Adrenal gland (tissue), 9 donors: ENCODE measurements at regions not wholly inside any gene's neighbourhood (a gene's known extent, or its start where the extent isn't known, plus 50 kb on each side); places are given as distances from the start of the nearest gene placed in this dataset.

Experiments
- DNase-seq, 7 donors: peaks; one replicate each; pipeline ENCODE4 v3.0.0-alpha.2; 2019 to 2020
- H3K27ac ChIP-seq, 5 donors: fragments of 200-600 bp; sonication (generic) in 4 of 5; 1 replicate in 3 of 5; 2 replicates in 2 of 5; pipeline versions ENCODE4 v1.5.1 to v1.8.0; 2016 to 2020; ENCODE audit warnings: mild to moderate bottlenecking in 1 of 5
- H3K27me3 ChIP-seq: fragments of 200-600 bp; 2 replicates; pipeline ENCODE4 v1.8.0; 2021
- H3K36me3 ChIP-seq, 2 donors: fragments of 200-600 bp; replicated peaks in 1 of 2; 1 replicate in 1 of 2; 2 replicates in 1 of 2; pipeline versions ENCODE4 v1.5.1 to v1.8.0; 2018 to 2022
- H3K4me1 ChIP-seq, 2 donors: fragments of 200-600 bp; replicated peaks in 1 of 2; 1 replicate in 1 of 2; 2 replicates in 1 of 2; pipeline versions ENCODE4 v1.5.1 to v1.8.0; 2018 to 2021
- H3K4me3 ChIP-seq, 4 donors: fragments of 200-600 bp; sonication (generic) in 3 of 4; one replicate each; pipeline ENCODE4 v1.5.1; 2016 to 2018
- H3K9me3 ChIP-seq, 3 donors: fragments of 200-600 bp; sonication (generic) in 1 of 3; replicated peaks in 1 of 3; 1 replicate in 2 of 3; 2 replicates in 1 of 3; pipeline versions ENCODE4 v1.5.1 to v1.8.0; 2016 to 2021
- POLR2A ChIP-seq, 2 donors: fragments of 450-650 bp; IDR thresholded peaks; one replicate each; pipeline ENCODE4 v1.6.1; 2017; ENCODE audit warnings: antibody characterized with exemption in 2 of 2, mild to moderate bottlenecking in 2 of 2, moderate library complexity in 1 of 2
- WGBS, 4 donors: extraction: QIAGEN DNeasy Blood & Tissue Kit in 2 of 4; methylation state at CpG; one replicate each; pipeline versions ENCODE4 v1.1.5 to v1.1.7; 2013 to 2017; 5-methylcytosine and 5-hydroxymethylcytosine counted together
- intact Hi-C, 2 donors: fragments of 100-400 bp; cut with DNase I; formaldehyde crosslinking; loops; one replicate each; pipeline versions ENCODE4 v1.14.1 to v1.15.0; 2022 to 2023
- TF ChIP-seq, protein P1 (sequence below), 6 experiments: fragments of 450-650 bp in 4 of 6; fragments of 200-600 bp in 2 of 6; sonication (generic) in 1 of 6; IDR thresholded peaks; 1 replicate in 5 of 6; 2 replicates in 1 of 6; pipeline versions ENCODE4 v1.5.1 to v1.8.0; 2016 to 2021; ENCODE audit warnings: antibody characterized with exemption in 6 of 6, mild to moderate bottlenecking in 2 of 6, moderate library complexity in 1 of 6
- donor health status: healthy with polysubstance abuse.
- donor health status: Bipolar disorder and iron deficiency.
- donor health status: DM: yes; HTN: yes; CAD: no.
- donor health status: DM: no; HTN: no; CAD: no.
- donor health status: DM: no; HTN: no; CAD: no.

DNA sequence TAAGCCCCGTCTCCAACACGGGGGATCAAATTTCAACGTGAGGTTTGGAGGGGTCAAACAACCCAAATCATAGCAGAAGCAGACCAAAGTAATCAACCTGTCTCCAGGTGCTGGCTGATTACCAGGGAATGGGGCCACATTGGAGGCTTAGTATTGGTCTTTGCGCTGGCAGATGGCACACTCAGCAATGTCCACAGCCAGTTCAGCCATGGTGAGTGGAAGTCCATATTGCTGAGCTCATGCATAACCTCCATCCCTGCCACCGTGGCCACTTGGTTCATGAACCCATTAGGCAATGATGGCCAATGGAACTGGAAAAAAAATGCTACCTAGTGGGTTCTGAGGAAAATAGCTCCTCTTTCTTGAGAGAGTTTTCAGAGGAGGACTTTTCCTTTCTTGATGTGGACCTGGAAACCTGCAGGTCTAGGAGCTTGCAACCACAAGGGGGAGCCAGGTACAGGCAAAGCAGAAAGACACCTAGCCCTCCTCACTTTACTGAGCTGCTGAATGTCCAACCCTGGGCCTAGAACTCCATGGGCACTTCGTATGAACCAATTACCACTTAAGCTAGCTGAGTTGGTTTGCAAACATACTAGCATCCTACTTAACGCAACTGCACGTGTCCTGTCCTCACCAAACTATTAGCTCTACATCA is 128.0 kb upstream of the GYPC start:
- no peaks in the 10 kb centered on the region for H3K9me3 ChIP-seq
- peak; percentile 58 to 89 (median 80) for DNase-seq
- H3K4me3 ChIP-seq, result no peak overlapping the region
- no peaks in the 10 kb centered on the region for H3K36me3 ChIP-seq
- no peaks in the 10 kb centered on the region for H3K27me3 ChIP-seq
- H3K27ac ChIP-seq, result no peak overlapping the region
- no peaks in the 10 kb centered on the region for H3K4me1 ChIP-seq
- 66 to 77% (median 69%) methylated on average over 8 of the region's 8 CpGs for WGBS, 4 donors
- TF ChIP-seq, protein P1, sequence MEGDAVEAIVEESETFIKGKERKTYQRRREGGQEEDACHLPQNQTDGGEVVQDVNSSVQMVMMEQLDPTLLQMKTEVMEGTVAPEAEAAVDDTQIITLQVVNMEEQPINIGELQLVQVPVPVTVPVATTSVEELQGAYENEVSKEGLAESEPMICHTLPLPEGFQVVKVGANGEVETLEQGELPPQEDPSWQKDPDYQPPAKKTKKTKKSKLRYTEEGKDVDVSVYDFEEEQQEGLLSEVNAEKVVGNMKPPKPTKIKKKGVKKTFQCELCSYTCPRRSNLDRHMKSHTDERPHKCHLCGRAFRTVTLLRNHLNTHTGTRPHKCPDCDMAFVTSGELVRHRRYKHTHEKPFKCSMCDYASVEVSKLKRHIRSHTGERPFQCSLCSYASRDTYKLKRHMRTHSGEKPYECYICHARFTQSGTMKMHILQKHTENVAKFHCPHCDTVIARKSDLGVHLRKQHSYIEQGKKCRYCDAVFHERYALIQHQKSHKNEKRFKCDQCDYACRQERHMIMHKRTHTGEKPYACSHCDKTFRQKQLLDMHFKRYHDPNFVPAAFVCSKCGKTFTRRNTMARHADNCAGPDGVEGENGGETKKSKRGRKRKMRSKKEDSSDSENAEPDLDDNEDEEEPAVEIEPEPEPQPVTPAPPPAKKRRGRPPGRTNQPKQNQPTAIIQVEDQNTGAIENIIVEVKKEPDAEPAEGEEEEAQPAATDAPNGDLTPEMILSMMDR (IDR thresholded peaks at IDR 0.05), result peak; percentile 42 to 75 (median 62)
- no peak for TF ChIP-seq POLR2A (IDR thresholded peaks at IDR 0.05)
- intact Hi-C loops, result loop anchor here (5.0 kb wide), 1 partner anchor 249 kb away; no protein-coding TSS in a partner anchor

DNA sequence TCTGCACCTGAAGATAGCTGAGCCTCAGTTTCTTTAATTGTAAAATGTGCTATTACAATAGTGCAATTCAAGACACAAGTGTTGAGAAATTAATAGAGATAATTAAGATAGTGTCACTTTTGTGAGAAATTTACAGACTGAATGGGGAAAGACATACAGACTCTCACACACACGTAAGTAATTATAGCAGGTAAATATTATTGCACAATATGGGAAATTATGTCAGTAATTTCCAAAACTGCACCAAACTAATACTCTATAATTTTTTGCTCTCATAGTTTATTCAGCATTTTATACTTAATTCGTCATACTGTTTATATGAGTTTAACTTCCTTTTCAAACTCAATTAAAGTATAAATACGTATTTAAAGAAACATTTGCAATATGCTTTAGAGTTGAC is 124.9 kb upstream of the GYPC start:
- Histone ChIP-seq H3K36me3 (no peaks in the 10 kb centered on the region), H3K4me3 (no peak overlapping the region), H3K4me1 (no peaks in the 10 kb centered on the region), H3K9me3 (no peaks in the 10 kb centered on the region), H3K27ac (no peak overlapping the region), H3K27me3 (no peaks in the 10 kb centered on the region)
- no peak for TF ChIP-seq POLR2A (IDR thresholded peaks at IDR 0.05)
- TF ChIP-seq, protein P1 (IDR thresholded peaks at IDR 0.05), result no peak
- 79 to 85% (median 79%) methylated on average over 3 of the region's 3 CpGs for WGBS, 4 donors
- intact Hi-C loops, result no loop called here
- DNase-seq, result no peak

DNA sequence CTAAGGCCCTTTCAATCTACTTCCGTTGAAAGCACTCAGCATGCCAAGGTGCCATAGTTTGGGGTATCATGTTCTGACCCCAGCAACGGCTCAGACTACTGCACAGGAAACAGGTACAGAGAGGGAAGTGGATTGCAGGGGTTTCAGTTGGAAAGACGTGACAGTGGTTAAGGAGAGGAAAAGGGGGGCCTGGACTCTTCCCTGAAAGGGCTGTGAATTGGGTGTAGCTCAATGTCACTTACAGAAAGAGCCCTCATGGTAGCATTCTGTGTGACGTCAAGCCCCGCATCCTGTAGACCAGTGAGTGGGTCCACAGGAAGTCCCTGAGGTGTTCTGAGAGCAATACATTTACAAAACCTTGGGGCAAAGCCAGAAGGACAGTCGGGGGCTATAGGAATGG is 121.5 kb upstream of the GYPC start:
- no peaks in the 10 kb centered on the region for H3K4me1 ChIP-seq
- H3K4me3 ChIP-seq, result no peak overlapping the region
- no peaks in the 10 kb centered on the region for H3K27me3 ChIP-seq
- intact Hi-C loops, result no loop called here
- DNase-seq, result peak in 1 of 7 donors; percentile 3
- 51 to 68% (median 52%) methylated on average over 6 of the region's 6 CpGs for WGBS, 4 donors
- no peak overlapping the region for H3K27ac ChIP-seq
- H3K36me3 ChIP-seq, result no peaks in the 10 kb centered on the region
- TF ChIP-seq POLR2A (IDR thresholded peaks at IDR 0.05), result no peak
- TF ChIP-seq, protein P1 (IDR thresholded peaks at IDR 0.05), result no peak
- H3K9me3 ChIP-seq, result no peaks in the 10 kb centered on the region

DNA sequence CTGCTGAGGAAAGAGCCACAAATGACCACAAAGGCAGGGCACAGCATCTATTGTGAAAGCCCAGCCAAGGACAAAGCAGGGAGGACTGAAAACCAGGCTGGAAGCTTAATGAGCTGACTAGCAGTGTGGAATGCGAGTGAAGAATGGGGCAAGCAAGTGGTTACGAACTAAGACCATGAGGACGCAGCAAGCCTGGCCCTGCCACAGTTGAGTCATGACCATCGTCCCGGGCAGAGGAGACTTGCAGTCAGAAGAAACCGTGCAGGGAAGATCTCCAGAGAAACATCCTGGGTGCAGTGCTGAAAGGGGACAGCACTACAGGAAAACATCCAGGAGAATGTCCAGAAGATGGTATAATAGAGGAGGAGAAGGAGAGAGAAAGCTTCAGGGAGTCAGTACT is 120.5 kb upstream of the GYPC start:
- H3K4me1 ChIP-seq, result no peaks in the 10 kb centered on the region
- no peaks in the 10 kb centered on the region for H3K9me3 ChIP-seq
- intact Hi-C loops, result no loop called here
- DNase-seq, result no peak
- TF ChIP-seq, protein P1 (IDR thresholded peaks at IDR 0.05), result no peak
- no peak for TF ChIP-seq POLR2A (IDR thresholded peaks at IDR 0.05)
- no peaks in the 10 kb centered on the region for H3K36me3 ChIP-seq
- H3K4me3 ChIP-seq, result no peak overlapping the region
- no peak overlapping the region for H3K27ac ChIP-seq
- no peaks in the 10 kb centered on the region for H3K27me3 ChIP-seq
- WGBS, 4 donors, result 76 to 88% (median 85%) methylated on average over 6 of the region's 6 CpGs
